Uterus (tissue), 2 donors: ENCODE measurements at regions not wholly inside any gene's neighbourhood (a gene's known extent, or its start where the extent isn't known, plus 50 kb on each side); places are given as distances from the start of the nearest gene placed in this dataset.

Source experiments
- CTCF ChIP-seq, 4 experiments: fragments of 200-600 bp in 2 of 4; fragments of 450-650 bp in 2 of 4; sonication (generic) in 2 of 4; IDR thresholded peaks; one replicate each; pipeline ENCODE4 v1.5.1; 2016 to 2019; ENCODE audit warnings: antibody characterized with exemption in 4 of 4, mild to moderate bottlenecking in 2 of 4, moderate library complexity in 1 of 4
- POLR2A ChIP-seq, 2 donors: fragments of 450-650 bp; IDR thresholded peaks; one replicate each; pipeline ENCODE4 v1.6.1; 2016; ENCODE audit warnings: antibody characterized with exemption in 2 of 2, mild to moderate bottlenecking in 1 of 2, moderate library complexity in 1 of 2

DNA sequence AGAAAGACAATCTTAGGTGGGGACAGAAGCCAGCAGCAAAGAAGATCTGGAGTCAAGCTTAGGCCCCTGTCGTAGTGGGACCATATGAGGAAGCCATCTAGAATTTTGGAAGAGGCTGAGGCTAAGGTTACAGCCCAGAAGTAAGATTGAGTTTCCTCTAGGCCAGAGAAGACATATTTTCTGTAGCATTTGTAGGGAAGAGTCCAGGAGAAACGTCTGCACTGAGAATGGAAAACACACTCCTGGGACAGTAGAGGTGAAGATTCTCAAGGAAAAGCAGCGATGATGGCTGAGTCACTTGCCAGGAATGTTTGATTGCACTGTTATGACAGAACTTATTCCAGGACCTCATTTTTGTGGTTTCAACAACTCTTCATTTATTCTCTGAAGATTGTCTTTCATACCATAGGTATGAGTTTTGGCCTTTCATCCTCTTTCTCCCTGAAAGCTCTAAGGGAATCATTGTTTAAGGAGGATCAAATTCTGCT, 107.2 kb downstream of the GTPBP8 start:
- no peak for TF ChIP-seq CTCF (IDR thresholded peaks at IDR 0.05)
- TF ChIP-seq POLR2A (IDR thresholded peaks at IDR 0.05): no peak
